ENCODE measurements at regions not wholly inside any gene's neighbourhood (a gene's known extent, or its start where the extent isn't known, plus 50 kb on each side); places are given as distances from the start of the nearest gene placed in this dataset.
"Not testable (repeated sequence)": the region's sequence is repeated elsewhere in the genome, so short reads cannot be mapped to it uniquely, and the experiment has no call there.

- H3K27ac ChIP-seq: peak overlapping the region in 11 of 21 experiments; percentile 5 to 73 (median 20)
- H3K4me3 ChIP-seq: no peak overlapping the region
Measured at GRCh38 chr14:65833267-65833880, 420.8 kb downstream of the FUT8 start.

- H3K4me3 ChIP-seq: no peak overlapping the region
- H3K27ac ChIP-seq: peak overlapping the region in 3 of 21 experiments; percentile 26 to 73 (median 52)
Measured at GRCh38 chr14:65834051-65834450, 421.5 kb downstream of the FUT8 start.

- H3K27ac ChIP-seq: no peak overlapping the region
- H3K4me3 ChIP-seq: no peak overlapping the region
Measured at GRCh38 chr14:65834812-65835211, 422.3 kb downstream of the FUT8 start.

GRCh38 chr14:65835501-65835900 is 423.0 kb downstream of the FUT8 start:
- Histone ChIP-seq H3K4me3 (no peak overlapping the region), H3K27ac (no peak overlapping the region)

- H3K27ac ChIP-seq: no peak overlapping the region
- H3K4me3 ChIP-seq: no peak overlapping the region
Measured at GRCh38 chr14:65838565-65838964, 426.0 kb downstream of the FUT8 start.

GRCh38 chr14:65840118-65840751 is 427.7 kb downstream of the FUT8 start:
- Histone ChIP-seq H3K27ac (peak overlapping the region in 1 of 21 experiments; percentile 17), H3K4me3 (no peak overlapping the region)

GRCh38 chr14:65840786-65841185 is 428.3 kb downstream of the FUT8 start:
- H3K4me3 ChIP-seq: no peak overlapping the region
- peak overlapping the region in 3 of 21 experiments; percentile 17 to 48 (median 44) for H3K27ac ChIP-seq

- H3K27ac ChIP-seq: peak overlapping the region in 9 of 21 experiments; percentile 1 to 93 (median 63)
Measured at GRCh38 chr14:65846196-65846868, 433.8 kb downstream of the FUT8 start.

GRCh38 chr14:65847075-65847847 is 434.7 kb downstream of the FUT8 start:
- Histone ChIP-seq H3K4me3 (no peak overlapping the region), H3K27ac (peak overlapping the region in 10 of 21 experiments; percentile 23 to 93 (median 62))

More at GRCh38 chr14:65846196-65846868, 433.8 kb downstream of the FUT8 start:
- no peak overlapping the region for H3K4me3 ChIP-seq

GRCh38 chr14:65847931-65848330 is 435.4 kb downstream of the FUT8 start:
- H3K4me3 ChIP-seq: not testable (repeated sequence)
- peak overlapping the region in 6 of 21 experiments; percentile 40 to 93 (median 76) for H3K27ac ChIP-seq

- Histone ChIP-seq H3K27ac (peak overlapping the region in 5 of 21 experiments; percentile 59 to 85 (median 71)), H3K4me3 (no peak overlapping the region)
Measured at GRCh38 chr14:65849091-65849490, 436.6 kb downstream of the FUT8 start.

GRCh38 chr14:65849558-65849957 is 437.0 kb downstream of the FUT8 start:
- Histone ChIP-seq H3K4me3 (no peak overlapping the region), H3K27ac (peak overlapping the region in 7 of 21 experiments; percentile 13 to 85 (median 69))

GRCh38 chr14:65850429-65851135 is 438.1 kb downstream of the FUT8 start:
- Histone ChIP-seq H3K4me3 (no peak overlapping the region), H3K27ac (peak overlapping the region in 8 of 21 experiments; percentile 4 to 85 (median 64))

GRCh38 chr14:65852689-65853088 is 440.2 kb downstream of the FUT8 start:
- no peak overlapping the region for H3K27ac ChIP-seq
- no peak overlapping the region for H3K4me3 ChIP-seq

GRCh38 chr14:65853407-65853955 is 441.0 kb downstream of the FUT8 start:
- H3K4me3 ChIP-seq: no peak overlapping the region
- no peak overlapping the region for H3K27ac ChIP-seq

GRCh38 chr14:65854215-65854614 is 441.7 kb downstream of the FUT8 start:
- H3K4me3 ChIP-seq: no peak overlapping the region
- H3K27ac ChIP-seq: no peak overlapping the region

GRCh38 chr14:65860956-65861611 is 448.6 kb downstream of the FUT8 start:
- no peak overlapping the region for H3K27ac ChIP-seq
- H3K4me3 ChIP-seq: no peak overlapping the region

- Histone ChIP-seq H3K4me3 (no peak overlapping the region), H3K27ac (peak overlapping the region in 1 of 21 experiments; percentile 29)
Measured at GRCh38 chr14:65864549-65864948, 452.0 kb downstream of the FUT8 start.

- H3K4me3 ChIP-seq: no peak overlapping the region
- H3K27ac ChIP-seq: peak overlapping the region in 1 of 21 experiments; percentile 29
Measured at GRCh38 chr14:65864984-65865383, 452.5 kb downstream of the FUT8 start.
